HAP-1 (cell line): ENCODE measurements at regions not wholly inside any gene's neighbourhood (a gene's known extent, or its start where the extent isn't known, plus 50 kb on each side); places are given as distances from the start of the nearest gene placed in this dataset.
A peak's percentile ranks its signal among the peaks of the same experiment; 100 is the strongest.

Experiments
- DNase-seq, 2 experiments: peaks; one replicate each; pipeline ENCODE4 v3.0.0-alpha.2; 2016 to 2020; ENCODE audit warnings: low spot score in 2 of 2
- H3K27me3 ChIP-seq: fragments of 250-450 bp; sonication (Bioruptor Pico); 2 replicates; pipeline ENCODE4 v1.5.1; 2020; ENCODE audit warnings: low read depth, mild to moderate bottlenecking, moderate library complexity
- H3K36me3 ChIP-seq: fragments of 250-450 bp; sonication (Bioruptor Pico); replicated peaks from 2 replicates; pipeline ENCODE4 v1.5.1; 2020; ENCODE audit warnings: mild to moderate bottlenecking
- H3K4me1 ChIP-seq: fragments of 250-450 bp; sonication (Bioruptor Pico); 2 replicates; pipeline ENCODE4 v1.5.1; 2020; ENCODE audit warnings: mild to moderate bottlenecking
- H3K4me3 ChIP-seq: fragments of 250-450 bp; sonication (Bioruptor Pico); 2 replicates; pipeline ENCODE4 v1.5.1; 2020; ENCODE audit warnings: mild to moderate bottlenecking, moderate library complexity
- H3K9me3 ChIP-seq: fragments of 250-450 bp; sonication (Bioruptor Pico); 2 replicates; pipeline ENCODE4 v1.5.1; 2020; ENCODE audit warnings: mild to moderate bottlenecking, moderate library complexity
- in situ Hi-C: fragments of 300-500 bp; cut with MboI; formaldehyde crosslinking; loops from 3 replicates; pipeline ENCODE4 v1.14.3; 2020; ENCODE audit warnings: low sequenced_read_pairs, inconsistent platforms, mixed read lengths

DNA sequence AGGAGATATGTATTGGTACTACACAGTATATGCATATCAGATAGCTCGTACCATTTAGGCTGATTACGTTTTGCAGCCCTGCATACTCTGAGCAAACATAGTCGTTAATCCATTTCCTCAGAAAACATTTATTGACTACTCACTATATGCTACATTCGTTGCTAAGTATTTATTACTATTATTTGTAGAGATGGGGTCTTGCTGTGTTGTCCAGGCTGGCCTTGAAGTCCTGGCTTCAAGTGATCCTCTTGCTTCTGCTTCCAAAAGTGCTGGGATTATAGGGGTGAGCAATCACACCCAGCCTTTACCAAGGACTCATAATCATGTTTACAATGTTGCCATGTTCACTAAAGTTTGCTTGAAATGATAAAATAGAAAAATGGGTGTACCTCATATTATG, 174.7 kb downstream of the ARL4A start:
- Histone ChIP-seq H3K4me1 (peaks cover 18% of the 10 kb centered on the region), H3K36me3 (no peaks in the 10 kb centered on the region), H3K27me3 (no peaks in the 10 kb centered on the region), H3K9me3 (no peaks in the 10 kb centered on the region), H3K4me3 (no peak overlapping the region)
- DNase-seq, result no peak
- in situ Hi-C loops, result no loop called here

DNA sequence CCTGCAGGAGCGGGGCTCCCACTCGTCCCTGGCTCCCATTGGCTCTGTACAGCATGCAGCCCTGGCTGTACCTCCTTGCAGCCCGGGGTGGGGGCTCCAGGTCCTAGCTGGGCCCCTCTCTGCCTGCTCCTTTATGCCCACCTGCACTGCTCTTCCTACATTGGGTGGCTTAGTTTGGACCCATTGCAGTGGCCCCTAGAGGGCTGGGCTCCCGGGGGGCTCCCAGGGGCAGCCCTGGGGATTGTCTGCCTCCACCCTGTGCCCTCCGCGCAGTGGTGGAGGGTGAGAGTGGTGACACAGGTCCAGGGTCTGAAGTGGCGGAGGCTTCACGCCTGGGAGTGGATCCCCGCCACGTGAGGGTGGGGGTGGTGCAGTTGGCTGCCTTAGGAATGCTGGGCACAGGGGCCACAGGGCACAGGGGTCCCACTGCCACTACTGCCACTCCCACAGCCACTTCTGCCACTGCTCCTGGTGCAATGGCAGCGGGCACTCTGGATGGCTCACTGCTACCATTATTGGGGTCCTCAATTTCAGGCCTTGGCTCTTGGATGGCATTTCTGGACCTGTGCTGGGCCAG, 177.1 kb downstream of the ARL4A start:
- H3K27me3 ChIP-seq, result no peaks in the 10 kb centered on the region
- no peaks in the 10 kb centered on the region for H3K9me3 ChIP-seq
- no peak overlapping the region for H3K4me3 ChIP-seq
- in situ Hi-C loops, result no loop called here
- peaks cover 18% of the 10 kb centered on the region for H3K4me1 ChIP-seq
- no peaks in the 10 kb centered on the region for H3K36me3 ChIP-seq
- no peak for DNase-seq

DNA sequence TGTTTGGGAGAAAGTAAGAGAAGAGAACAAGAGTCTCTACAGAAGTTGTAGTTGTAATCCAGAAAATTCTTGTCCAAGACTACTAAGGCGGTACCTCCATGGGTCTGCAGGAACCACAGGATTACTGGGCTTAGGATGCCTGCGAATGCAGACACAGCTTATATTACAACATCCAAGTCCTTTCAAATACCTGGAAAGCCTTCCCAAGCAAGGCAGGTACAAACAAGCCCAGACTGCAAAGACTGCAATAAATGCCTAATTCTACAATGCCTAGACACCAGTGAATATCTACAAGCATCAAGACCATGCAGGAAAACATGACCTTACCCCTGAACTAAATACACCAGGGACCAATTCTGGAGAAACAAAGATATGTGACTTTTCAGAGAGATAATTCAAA, 178.2 kb downstream of the ARL4A start:
- no peaks in the 10 kb centered on the region for H3K27me3 ChIP-seq
- peak; percentile 24 to 75 for DNase-seq
- no peaks in the 10 kb centered on the region for H3K36me3 ChIP-seq
- no peak overlapping the region for H3K4me3 ChIP-seq
- peaks cover 18% of the 10 kb centered on the region for H3K4me1 ChIP-seq
- in situ Hi-C loops, result no loop called here
- no peaks in the 10 kb centered on the region for H3K9me3 ChIP-seq

DNA sequence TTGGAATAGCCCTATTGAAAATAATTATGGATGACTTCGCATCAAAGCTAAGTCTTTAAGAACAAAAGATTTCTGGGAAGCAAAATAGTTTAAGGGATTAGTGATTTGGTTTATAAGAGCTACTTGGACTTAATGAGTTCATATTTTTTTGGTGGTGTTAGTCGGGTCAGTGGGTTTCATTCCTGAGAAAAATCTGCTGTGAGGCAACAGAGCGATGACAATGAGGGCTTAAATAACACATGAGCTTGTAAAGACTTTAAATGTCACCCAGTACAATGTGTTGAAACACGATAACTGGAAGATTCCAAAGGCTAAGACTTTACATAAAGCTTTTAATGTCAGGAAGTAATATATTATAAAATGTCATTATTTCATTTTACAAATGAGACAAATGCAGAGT, 178.8 kb downstream of the ARL4A start:
- peaks cover 18% of the 10 kb centered on the region for H3K4me1 ChIP-seq
- in situ Hi-C loops, result no loop called here
- no peak overlapping the region for H3K4me3 ChIP-seq
- no peaks in the 10 kb centered on the region for H3K9me3 ChIP-seq
- peak; percentile 66 to 96 for DNase-seq
- H3K36me3 ChIP-seq, result no peaks in the 10 kb centered on the region
- H3K27me3 ChIP-seq, result no peaks in the 10 kb centered on the region

DNA sequence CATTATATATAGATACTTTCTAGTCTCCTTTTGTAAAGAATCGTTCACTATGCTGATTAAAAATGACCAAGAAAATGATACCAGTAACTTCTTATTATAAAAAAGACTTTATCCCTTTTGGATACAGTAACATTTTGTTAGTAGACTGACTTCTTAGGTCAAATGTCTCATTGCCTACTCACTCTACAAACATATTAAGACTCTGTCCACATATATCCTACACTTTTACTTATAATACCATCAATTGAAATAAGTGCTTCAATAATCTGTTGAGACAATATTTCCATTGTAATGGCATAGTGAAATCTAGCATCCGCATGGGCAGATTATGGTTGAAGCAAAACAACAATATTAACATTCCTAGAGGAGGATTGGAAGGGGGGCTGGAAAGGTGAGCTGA, 180.6 kb downstream of the ARL4A start:
- Histone ChIP-seq H3K4me1 (peaks cover 18% of the 10 kb centered on the region), H3K36me3 (no peaks in the 10 kb centered on the region), H3K4me3 (no peak overlapping the region), H3K9me3 (no peaks in the 10 kb centered on the region), H3K27me3 (no peaks in the 10 kb centered on the region)
- in situ Hi-C loops, result no loop called here
- DNase-seq, result no peak

DNA sequence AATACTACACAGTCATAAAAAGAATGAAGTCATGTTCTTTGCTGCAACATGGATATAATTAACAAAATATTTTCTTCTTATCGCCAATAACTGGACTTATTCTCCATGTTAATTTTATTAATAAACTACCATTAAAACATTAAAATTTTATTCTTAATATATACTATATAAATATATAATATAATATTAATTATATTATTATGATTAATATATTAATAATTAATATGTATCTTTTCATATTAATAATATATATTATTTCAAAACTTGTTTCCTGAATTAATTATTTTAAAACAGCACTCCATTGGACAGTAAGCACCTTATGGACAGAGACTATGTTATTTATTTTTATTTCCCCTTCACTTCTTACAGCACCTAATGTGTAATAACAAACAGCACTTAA, 182.8 kb downstream of the ARL4A start:
- H3K4me3 ChIP-seq, result no peak overlapping the region
- no peaks in the 10 kb centered on the region for H3K27me3 ChIP-seq
- H3K9me3 ChIP-seq, result no peaks in the 10 kb centered on the region
- no peaks in the 10 kb centered on the region for H3K36me3 ChIP-seq
- in situ Hi-C loops, result no loop called here
- peaks cover 16% of the 10 kb centered on the region for H3K4me1 ChIP-seq
- no peak for DNase-seq

DNA sequence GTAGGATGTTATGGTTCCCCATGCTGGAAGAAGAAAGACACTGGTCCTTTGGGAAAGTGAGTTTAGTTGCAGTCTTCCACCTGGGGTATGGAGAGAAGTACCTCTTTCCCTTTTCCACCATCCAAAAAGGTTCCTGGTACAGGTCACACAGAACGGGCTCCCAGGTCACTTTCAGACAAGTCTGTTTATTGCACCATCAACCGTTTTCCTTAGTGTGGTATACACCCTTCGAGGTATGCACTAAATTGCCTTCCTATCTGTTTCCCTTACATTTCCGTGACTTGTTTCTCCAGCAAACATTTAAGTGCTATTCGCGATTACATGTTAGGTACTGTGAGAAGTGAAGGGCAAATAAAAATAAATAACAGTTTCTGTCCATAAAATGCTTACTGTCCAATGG, 185.1 kb downstream of the ARL4A start:
- H3K9me3 ChIP-seq, result no peaks in the 10 kb centered on the region
- H3K36me3 ChIP-seq, result no peaks in the 10 kb centered on the region
- no peaks in the 10 kb centered on the region for H3K27me3 ChIP-seq
- no peak for DNase-seq
- H3K4me3 ChIP-seq, result no peak overlapping the region
- H3K4me1 ChIP-seq, result no peaks in the 10 kb centered on the region
- in situ Hi-C loops, result no loop called here

DNA sequence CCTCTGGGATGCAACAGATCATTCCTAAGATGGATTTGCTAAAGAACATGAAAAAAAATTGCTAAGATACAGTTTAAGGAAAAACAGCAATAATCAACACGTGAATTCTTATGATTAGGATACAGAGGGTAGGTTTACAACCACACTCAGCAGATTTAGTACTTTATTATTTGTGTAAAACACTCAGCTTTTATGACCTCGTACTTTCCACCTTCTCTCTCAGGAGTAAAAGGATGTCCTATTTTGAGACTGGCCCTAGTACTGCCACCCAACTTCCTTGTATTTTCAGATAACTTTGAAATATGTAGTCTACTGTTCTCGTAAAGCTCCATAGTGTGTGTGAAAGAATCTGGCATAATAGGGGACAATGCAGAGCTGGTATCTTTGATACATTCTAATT, 186.1 kb downstream of the ARL4A start:
- no peaks in the 10 kb centered on the region for H3K9me3 ChIP-seq
- H3K4me3 ChIP-seq, result no peak overlapping the region
- no peaks in the 10 kb centered on the region for H3K27me3 ChIP-seq
- H3K36me3 ChIP-seq, result no peaks in the 10 kb centered on the region
- H3K4me1 ChIP-seq, result no peaks in the 10 kb centered on the region
- in situ Hi-C loops, result no loop called here
- DNase-seq, result no peak

DNA sequence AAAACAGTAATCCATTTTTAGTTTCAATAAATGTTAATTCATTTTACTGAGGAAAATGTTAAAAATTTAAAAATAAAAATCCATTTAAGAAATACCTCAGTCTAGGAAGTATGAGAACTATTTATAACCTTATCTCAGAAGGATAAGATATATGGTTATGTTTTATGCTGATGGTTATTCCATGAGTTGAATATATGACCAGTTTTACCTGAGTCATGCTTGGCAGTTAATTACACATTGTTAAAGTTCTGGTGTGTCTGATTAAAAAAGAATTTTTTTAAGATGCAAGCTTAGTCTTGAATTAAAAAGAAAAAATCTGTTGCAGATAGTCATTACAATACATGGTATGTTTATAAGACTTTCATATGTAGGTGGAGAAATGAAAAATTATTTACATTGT, 191.7 kb downstream of the ARL4A start:
- H3K9me3 ChIP-seq, result no peaks in the 10 kb centered on the region
- H3K4me3 ChIP-seq, result no peak overlapping the region
- in situ Hi-C loops, result no loop called here
- no peaks in the 10 kb centered on the region for H3K36me3 ChIP-seq
- no peaks in the 10 kb centered on the region for H3K27me3 ChIP-seq
- no peak for DNase-seq
- H3K4me1 ChIP-seq, result no peaks in the 10 kb centered on the region

DNA sequence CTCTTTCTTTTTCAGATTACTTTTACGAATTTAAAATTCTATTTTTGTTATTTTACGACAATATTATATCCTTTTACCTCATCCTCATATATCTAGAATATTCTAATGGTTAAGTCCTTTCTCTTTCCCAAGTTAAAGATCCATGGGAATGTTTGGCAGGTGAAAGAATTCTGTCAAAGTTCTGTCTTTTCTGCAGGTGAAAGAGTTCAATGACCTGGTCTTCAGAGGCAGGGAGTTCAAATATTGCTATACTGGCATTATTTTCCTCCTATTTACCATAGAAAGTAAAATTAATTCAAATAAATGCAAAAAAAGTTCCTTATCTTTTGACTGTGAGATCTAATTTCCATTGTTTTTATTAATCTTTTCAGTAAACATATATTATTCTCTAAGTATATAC, 194.3 kb downstream of the ARL4A start:
- Histone ChIP-seq H3K4me3 (no peak overlapping the region), H3K9me3 (no peaks in the 10 kb centered on the region), H3K27me3 (no peaks in the 10 kb centered on the region), H3K4me1 (no peaks in the 10 kb centered on the region), H3K36me3 (no peaks in the 10 kb centered on the region)
- in situ Hi-C loops, result no loop called here
- DNase-seq, result no peak

DNA sequence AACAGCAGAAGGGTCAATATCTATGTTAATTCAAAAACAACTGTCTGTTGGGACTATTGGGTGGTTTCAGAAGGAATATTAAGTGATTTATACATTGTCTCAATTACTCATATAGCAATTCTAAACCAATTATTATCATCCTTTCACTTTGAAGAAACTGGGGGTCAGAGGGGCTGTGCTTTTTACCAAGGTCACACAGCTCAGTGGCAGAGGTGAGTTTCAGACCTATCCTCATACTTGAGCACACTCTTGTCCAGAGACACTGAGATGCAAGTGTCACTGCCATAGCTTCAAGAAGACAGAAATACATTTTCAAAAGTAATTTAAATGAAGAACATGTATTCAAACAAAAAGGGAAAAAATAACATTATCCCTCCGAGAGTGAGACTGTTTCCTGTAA, 195.3 kb downstream of the ARL4A start:
- Histone ChIP-seq H3K9me3 (no peaks in the 10 kb centered on the region), H3K36me3 (no peaks in the 10 kb centered on the region), H3K27me3 (no peaks in the 10 kb centered on the region), H3K4me1 (no peaks in the 10 kb centered on the region), H3K4me3 (no peak overlapping the region)
- DNase-seq, result no peak
- in situ Hi-C loops, result no loop called here

DNA sequence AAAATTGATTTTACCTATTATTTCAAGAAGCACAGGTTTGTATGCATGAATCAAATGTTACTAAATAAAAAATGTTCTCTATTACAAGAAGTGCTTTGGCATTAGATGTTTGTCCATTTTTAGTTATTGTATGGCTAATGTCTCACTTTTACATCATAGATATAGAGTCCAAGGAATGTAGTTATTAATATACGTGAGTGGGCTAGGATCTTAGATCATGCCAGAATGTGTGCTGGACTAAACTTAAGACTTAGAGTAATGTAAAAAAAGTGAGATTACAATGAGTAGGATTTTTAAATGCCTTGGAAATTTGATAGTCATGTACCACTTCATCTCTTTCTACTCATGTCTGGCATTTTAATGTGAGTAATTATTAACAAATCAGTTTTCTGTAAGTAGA, 196.6 kb downstream of the ARL4A start:
- no peaks in the 10 kb centered on the region for H3K36me3 ChIP-seq
- H3K27me3 ChIP-seq, result no peaks in the 10 kb centered on the region
- H3K9me3 ChIP-seq, result no peaks in the 10 kb centered on the region
- no peak for DNase-seq
- H3K4me1 ChIP-seq, result no peaks in the 10 kb centered on the region
- no peak overlapping the region for H3K4me3 ChIP-seq
- in situ Hi-C loops, result no loop called here

DNA sequence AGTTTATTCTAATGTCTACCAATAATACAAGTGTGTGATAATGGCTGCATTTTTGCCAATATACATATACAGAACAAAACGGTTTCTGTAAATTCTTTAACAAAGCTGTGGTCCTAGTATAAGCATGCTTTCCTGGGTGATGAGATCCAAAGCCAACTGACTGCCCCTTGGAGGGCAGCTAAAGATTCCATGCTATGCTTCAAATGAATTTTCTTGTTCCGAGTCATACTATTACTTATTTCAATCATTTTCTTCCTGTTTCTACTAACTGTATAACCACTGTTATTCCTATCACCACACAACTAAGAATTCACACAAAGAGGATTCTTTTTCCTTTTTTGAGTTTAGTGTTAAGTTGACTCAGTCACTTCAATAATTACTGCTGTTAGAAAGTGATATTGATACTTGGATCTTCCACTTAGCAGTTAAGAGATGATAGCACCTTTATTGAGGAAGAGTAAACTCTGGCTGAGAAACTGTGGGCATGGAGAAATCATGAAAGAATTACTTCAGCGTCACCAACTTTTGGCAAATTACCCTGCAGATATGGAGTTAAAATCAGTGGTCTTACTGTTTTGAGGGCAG, 197.5 kb downstream of the ARL4A start:
- Histone ChIP-seq H3K27me3 (no peaks in the 10 kb centered on the region), H3K4me3 (no peak overlapping the region), H3K4me1 (no peaks in the 10 kb centered on the region), H3K36me3 (no peaks in the 10 kb centered on the region), H3K9me3 (no peaks in the 10 kb centered on the region)
- no peak for DNase-seq
- in situ Hi-C loops, result no loop called here

DNA sequence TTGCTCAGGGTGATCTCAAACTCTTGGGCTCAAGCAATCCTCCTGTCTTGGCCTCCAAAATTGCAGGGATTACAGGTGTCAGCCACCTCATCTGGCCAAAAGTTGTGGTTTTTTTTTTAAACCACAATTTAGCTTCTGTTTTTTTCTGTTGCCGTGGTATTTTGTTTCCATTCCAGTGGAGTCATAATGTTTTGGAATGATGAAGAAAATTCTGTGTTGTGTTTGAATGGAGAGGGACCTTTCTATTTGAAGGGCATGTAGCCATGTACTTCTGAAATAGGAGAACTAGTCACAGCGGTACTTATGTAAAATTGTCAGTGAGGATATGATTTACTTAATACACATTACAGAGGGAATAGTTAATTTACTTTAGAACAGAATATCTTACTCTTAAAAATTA, 201.3 kb downstream of the ARL4A start:
- in situ Hi-C loops, result no loop called here
- H3K9me3 ChIP-seq, result no peaks in the 10 kb centered on the region
- H3K27me3 ChIP-seq, result no peaks in the 10 kb centered on the region
- no peak overlapping the region for H3K4me3 ChIP-seq
- H3K4me1 ChIP-seq, result no peaks in the 10 kb centered on the region
- H3K36me3 ChIP-seq, result no peaks in the 10 kb centered on the region
- DNase-seq, result no peak

DNA sequence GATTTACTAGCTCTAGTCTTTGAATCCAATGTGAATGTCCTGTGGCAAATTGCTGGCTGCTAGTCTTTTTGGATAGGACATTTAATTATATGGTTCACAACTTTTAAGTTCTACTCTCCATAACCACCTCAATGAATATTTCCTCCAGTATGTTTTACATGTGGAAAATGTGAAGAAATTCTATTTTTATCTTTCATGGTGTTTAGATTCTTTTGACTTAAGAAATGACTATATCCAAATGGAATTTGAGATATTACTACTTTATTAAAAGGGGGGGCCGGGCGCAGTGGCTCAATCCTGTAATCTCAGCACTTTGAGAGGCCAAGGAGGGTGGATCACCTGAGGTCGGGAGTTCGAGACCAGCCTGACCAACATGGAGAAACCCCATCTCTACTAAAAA, 202.0 kb downstream of the ARL4A start:
- no peaks in the 10 kb centered on the region for H3K27me3 ChIP-seq

More for the DNA sequence above, 202.0 kb downstream of the ARL4A start:
- DNase-seq, result no peak
- in situ Hi-C loops, result no loop called here
- Histone ChIP-seq H3K9me3 (no peaks in the 10 kb centered on the region), H3K36me3 (no peaks in the 10 kb centered on the region), H3K4me1 (no peaks in the 10 kb centered on the region), H3K4me3 (no peak overlapping the region)
